ENCODE measurements at regions not wholly inside any gene's neighbourhood (a gene's known extent, or its start where the extent isn't known, plus 50 kb on each side); places are given as distances from the start of the nearest gene placed in this dataset.

- TF ChIP-seq EZH2 (IDR thresholded peaks at IDR 0.05; ENCODE audit: borderline replicate concordance, low read depth, low read length, severe bottlenecking) (no peak), CTCF (IDR thresholded peaks at IDR 0.05; ENCODE audit: borderline replicate concordance, extremely low read depth, low read length, poor library complexity, severe bottlenecking) (no peak)
Observed at GRCh38 chr5:74182603-74183002, 457.9 kb downstream of the ENC1 start.
